ENCODE measurements at regions not wholly inside any gene's neighbourhood (a gene's known extent, or its start where the extent isn't known, plus 50 kb on each side); places are given as distances from the start of the nearest gene placed in this dataset.

- H3K4me1 ChIP-seq (replicated peaks in 1 of 2), result no peaks in the 10 kb centered on the region
- H3K4me3 ChIP-seq, result no peak overlapping the region
- in situ Hi-C loops (cut with MboI; ENCODE audit: low pct_unique_long_range_greater_than_20kb in 2 of 9, low sequenced_read_pairs in 9 of 9, unreplicated experiment in 9 of 9), result no loop called here
- peak in 2 of 8 experiments; percentile 51 to 53 for ATAC-seq (replicated peaks in 6 of 8)
- no peak overlapping the region for H3K27ac ChIP-seq
- WGBS, 10 experiments, result 49 to 96% (median 87%) methylated on average over 2 to 5 of the region's 5 CpGs
These were observed 147.8 kb upstream of the SPHKAP start for GRCh38 chr2:228329282-228329681.

- 52 to 92% (median 80%) methylated on average over 1 to 7 of the region's 7 CpGs for WGBS, 10 experiments
- no peak for ATAC-seq (replicated peaks in 6 of 8)
- H3K4me3 ChIP-seq, result no peak overlapping the region
- in situ Hi-C loops (cut with MboI; ENCODE audit: low pct_unique_long_range_greater_than_20kb in 2 of 9, low sequenced_read_pairs in 9 of 9, unreplicated experiment in 9 of 9), result no loop called here
- H3K4me1 ChIP-seq (replicated peaks in 1 of 2), result peaks cover 0 to 3% of the 10 kb centered on the region in 2 donors
- no peak overlapping the region for H3K27ac ChIP-seq
These were observed 139.5 kb upstream of the SPHKAP start for GRCh38 chr2:228321015-228321414.

GRCh38 chr2:228318218-228318617 is 136.7 kb upstream of the SPHKAP start:
- in situ Hi-C loops (cut with MboI; ENCODE audit: low pct_unique_long_range_greater_than_20kb in 2 of 9, low sequenced_read_pairs in 9 of 9, unreplicated experiment in 9 of 9), result no loop called here
- ATAC-seq (replicated peaks in 6 of 8), result peak in 4 of 8 experiments; percentile 41 to 81 (median 57)
- Histone ChIP-seq H3K27ac (no peak overlapping the region), H3K4me3 (no peak overlapping the region), H3K4me1 (replicated peaks in 1 of 2) (peaks cover 0 to 3% of the 10 kb centered on the region in 2 donors)
- WGBS, 10 experiments, result 40 to 100% (median 73%) methylated on average over 1 of the region's 1 CpG; no CpG with 5 or more reads in 4 of the 10 experiments

- no peaks in the 10 kb centered on the region for H3K4me1 ChIP-seq (replicated peaks in 1 of 2)
- 18 to 100% (median 46%) methylated on average over 3 to 5 of the region's 5 CpGs; no CpG with 5 or more reads in 2 of the 10 experiments for WGBS, 10 experiments
- in situ Hi-C loops (cut with MboI; ENCODE audit: low pct_unique_long_range_greater_than_20kb in 2 of 9, low sequenced_read_pairs in 9 of 9, unreplicated experiment in 9 of 9), result no loop called here
- no peak overlapping the region for H3K4me3 ChIP-seq
- no peak overlapping the region for H3K27ac ChIP-seq
- ATAC-seq (replicated peaks in 6 of 8), result peak in 3 of 8 experiments; percentile 62 to 71 (median 70)
These were observed 130.7 kb upstream of the SPHKAP start for GRCh38 chr2:228312172-228312571.

GRCh38 chr2:228303960-228304359 is 122.5 kb upstream of the SPHKAP start:
- ATAC-seq (replicated peaks in 6 of 8), result no peak
- 10 to 94% (median 76%) methylated on average over 1 to 3 of the region's 3 CpGs; no CpG with 5 or more reads in 2 of the 10 experiments for WGBS, 10 experiments
- Histone ChIP-seq H3K4me3 (no peak overlapping the region), H3K4me1 (replicated peaks in 1 of 2) (no peaks in the 10 kb centered on the region), H3K27ac (no peak overlapping the region)
- in situ Hi-C loops (cut with MboI; ENCODE audit: low pct_unique_long_range_greater_than_20kb in 2 of 9, low sequenced_read_pairs in 9 of 9, unreplicated experiment in 9 of 9), result no loop called here

- Histone ChIP-seq H3K27ac (no peak overlapping the region), H3K4me1 (replicated peaks in 1 of 2) (no peaks in the 10 kb centered on the region), H3K4me3 (no peak overlapping the region)
- in situ Hi-C loops (cut with MboI; ENCODE audit: low pct_unique_long_range_greater_than_20kb in 2 of 9, low sequenced_read_pairs in 9 of 9, unreplicated experiment in 9 of 9), result no loop called here
- no peak for ATAC-seq (replicated peaks in 6 of 8)
- WGBS, 10 experiments, result 74 to 100% (median 85%) methylated on average over 1 to 3 of the region's 3 CpGs; no CpG with 5 or more reads in 2 of the 10 experiments
These were observed 102.1 kb upstream of the SPHKAP start for GRCh38 chr2:228283491-228284171.

- in situ Hi-C loops (cut with MboI; ENCODE audit: low pct_unique_long_range_greater_than_20kb in 2 of 9, low sequenced_read_pairs in 9 of 9, unreplicated experiment in 9 of 9), result no loop called here
- Histone ChIP-seq H3K4me3 (no peak overlapping the region), H3K27ac (no peak overlapping the region), H3K4me1 (replicated peaks in 1 of 2) (no peaks in the 10 kb centered on the region)
- 36 to 90% (median 67%) methylated on average over 2 of the region's 2 CpGs; no CpG with 5 or more reads in 1 of the 10 experiments for WGBS, 10 experiments
- ATAC-seq (replicated peaks in 6 of 8), result no peak
These were observed 100.9 kb upstream of the SPHKAP start for GRCh38 chr2:228282376-228282775.

GRCh38 chr2:228273159-228273558 is 91.7 kb upstream of the SPHKAP start:
- ATAC-seq (replicated peaks in 6 of 8), result no peak
- Histone ChIP-seq H3K27ac (no peak overlapping the region), H3K4me3 (no peak overlapping the region), H3K4me1 (replicated peaks in 1 of 2) (no peaks in the 10 kb centered on the region)
- 0 to 73% (median 21%) methylated on average over 1 to 5 of the region's 6 CpGs; no CpG with 5 or more reads in 2 of the 10 experiments for WGBS, 10 experiments
- in situ Hi-C loops (cut with MboI; ENCODE audit: low pct_unique_long_range_greater_than_20kb in 2 of 9, low sequenced_read_pairs in 9 of 9, unreplicated experiment in 9 of 9), result no loop called here

- no peak for ATAC-seq (replicated peaks in 6 of 8)
- H3K4me1 ChIP-seq (replicated peaks in 1 of 2), result no peaks in the 10 kb centered on the region
- in situ Hi-C loops (cut with MboI; ENCODE audit: low pct_unique_long_range_greater_than_20kb in 2 of 9, low sequenced_read_pairs in 9 of 9, unreplicated experiment in 9 of 9), result no loop called here
- no peak overlapping the region for H3K4me3 ChIP-seq
- WGBS, 10 experiments, result 8 to 91% (median 39%) methylated on average over 1 to 2 of the region's 2 CpGs; no CpG with 5 or more reads in 2 of the 10 experiments
- H3K27ac ChIP-seq, result no peak overlapping the region
These were observed 87.9 kb upstream of the SPHKAP start for GRCh38 chr2:228269351-228269750.

- in situ Hi-C loops (cut with MboI; ENCODE audit: low pct_unique_long_range_greater_than_20kb in 2 of 9, low sequenced_read_pairs in 9 of 9, unreplicated experiment in 9 of 9), result no loop called here
- WGBS, 10 experiments, result 22 to 100% (median 56%) methylated on average over 1 of the region's 1 CpG; no CpG with 5 or more reads in 5 of the 10 experiments
These were observed 87.3 kb upstream of the SPHKAP start for GRCh38 chr2:228268756-228269155.

GRCh38 chr2:228268301-228268700 is 86.8 kb upstream of the SPHKAP start:
- 41 to 100% (median 87%) methylated on average over 1 to 2 of the region's 2 CpGs for WGBS, 10 experiments
- no peak for ATAC-seq (replicated peaks in 6 of 8)
- in situ Hi-C loops (cut with MboI; ENCODE audit: low pct_unique_long_range_greater_than_20kb in 2 of 9, low sequenced_read_pairs in 9 of 9, unreplicated experiment in 9 of 9), result no loop called here
- Histone ChIP-seq H3K4me3 (no peak overlapping the region), H3K27ac (no peak overlapping the region), H3K4me1 (replicated peaks in 1 of 2) (no peaks in the 10 kb centered on the region)

More at GRCh38 chr2:228268756-228269155, 87.3 kb upstream of the SPHKAP start:
- H3K4me1 ChIP-seq (replicated peaks in 1 of 2), result no peaks in the 10 kb centered on the region
- H3K27ac ChIP-seq, result no peak overlapping the region
- ATAC-seq (replicated peaks in 6 of 8), result no peak
- H3K4me3 ChIP-seq, result no peak overlapping the region

- H3K4me3 ChIP-seq, result no peak overlapping the region
- 50 to 100% (median 90%) methylated on average over 1 to 3 of the region's 3 CpGs; no CpG with 5 or more reads in 3 of the 10 experiments for WGBS, 10 experiments
- in situ Hi-C loops (cut with MboI; ENCODE audit: low pct_unique_long_range_greater_than_20kb in 2 of 9, low sequenced_read_pairs in 9 of 9, unreplicated experiment in 9 of 9), result no loop called here
- no peaks in the 10 kb centered on the region for H3K4me1 ChIP-seq (replicated peaks in 1 of 2)
- ATAC-seq (replicated peaks in 6 of 8), result no peak
- no peak overlapping the region for H3K27ac ChIP-seq
These were observed 81.7 kb upstream of the SPHKAP start for GRCh38 chr2:228263156-228263555.

GRCh38 chr2:228261546-228261945 is 80.1 kb upstream of the SPHKAP start:
- in situ Hi-C loops (cut with MboI; ENCODE audit: low pct_unique_long_range_greater_than_20kb in 2 of 9, low sequenced_read_pairs in 9 of 9, unreplicated experiment in 9 of 9), result no loop called here
- H3K4me1 ChIP-seq (replicated peaks in 1 of 2), result no peaks in the 10 kb centered on the region
- ATAC-seq (replicated peaks in 6 of 8), result no peak
- no peak overlapping the region for H3K27ac ChIP-seq
- H3K4me3 ChIP-seq, result no peak overlapping the region
- 41 to 100% (median 66%) methylated on average over 3 to 6 of the region's 7 CpGs; no CpG with 5 or more reads in 2 of the 10 experiments for WGBS, 10 experiments

- H3K27ac ChIP-seq, result no peak overlapping the region
- no peak overlapping the region for H3K4me3 ChIP-seq
- in situ Hi-C loops (cut with MboI; ENCODE audit: low pct_unique_long_range_greater_than_20kb in 2 of 9, low sequenced_read_pairs in 9 of 9, unreplicated experiment in 9 of 9), result no loop called here
- H3K4me1 ChIP-seq (replicated peaks in 1 of 2), result no peaks in the 10 kb centered on the region
- ATAC-seq (replicated peaks in 6 of 8), result no peak
These were observed 75.9 kb upstream of the SPHKAP start for GRCh38 chr2:228257379-228257778.

All from motor neuron (in vitro differentiated cells).